ENCODE measurements at regions not wholly inside any gene's neighbourhood (a gene's known extent, or its start where the extent isn't known, plus 50 kb on each side); places are given as distances from the start of the nearest gene placed in this dataset.

DNA sequence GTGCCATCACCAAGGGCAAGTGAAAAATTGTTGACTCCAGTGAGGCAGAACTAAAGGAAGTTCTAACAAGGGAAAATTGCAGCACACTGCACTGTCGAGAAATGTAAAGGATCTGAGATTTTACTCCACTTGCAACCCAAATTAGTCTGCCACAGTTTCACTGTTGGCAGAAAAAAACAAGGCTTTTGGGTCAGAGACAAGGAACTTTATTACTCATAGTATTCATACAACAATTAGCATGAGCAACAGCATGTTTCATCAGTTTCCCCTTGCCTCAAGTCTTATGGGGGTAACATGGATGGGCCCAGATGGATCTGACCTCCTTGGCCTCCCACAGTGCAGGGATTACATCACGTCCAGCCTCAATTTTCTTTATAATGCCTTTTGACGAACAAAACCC lies 125.3 kb downstream of the LTN1 start:
- no peaks in the 10 kb centered on the region for H3K27me3 ChIP-seq (ENCODE audit: control insufficient read depth in 1 of 2, insufficient read depth in 1 of 2, low read length in 2 of 2)
- no peak overlapping the region for H4K8ac ChIP-seq (ENCODE audit: low read length)
- no peak overlapping the region for H3K4ac ChIP-seq (ENCODE audit: low read depth in 1 of 2, low read length in 2 of 2)
- H2BK15ac ChIP-seq (ENCODE audit: low read depth, poor library complexity, severe bottlenecking) = no peak overlapping the region
- peak overlapping the region; percentile 34 for H3K9ac ChIP-seq (ENCODE audit: low read length)
- H3K9me3 ChIP-seq (ENCODE audit: control insufficient read depth, low read length) = no peaks in the 10 kb centered on the region
- H3K18ac ChIP-seq (ENCODE audit: low read depth in 1 of 2, low read length in 2 of 2) = no peak overlapping the region
- no peak overlapping the region for H3K27ac ChIP-seq (ENCODE audit: low read length, poor library complexity, severe bottlenecking)
- H3K79me1 ChIP-seq (replicated peaks; ENCODE audit: low read length, poor library complexity, severe bottlenecking) = no peaks in the 10 kb centered on the region
- H3K4me1 ChIP-seq (ENCODE audit: control insufficient read depth, insufficient read depth, low read depth, low read length) = peaks cover 4% of the 10 kb centered on the region
- no peak overlapping the region for H2BK12ac ChIP-seq (ENCODE audit: low read length in 2 of 2)
- H3K23ac ChIP-seq (ENCODE audit: low read length in 2 of 2) = no peak overlapping the region
- H4K91ac ChIP-seq (ENCODE audit: low read length) = no peak overlapping the region
- H2BK5ac ChIP-seq (ENCODE audit: low read depth, low read length, poor library complexity, severe bottlenecking) = no peak overlapping the region
- H3K14ac ChIP-seq (ENCODE audit: low read length in 2 of 2) = no peak overlapping the region
- H3K36me3 ChIP-seq (ENCODE audit: control insufficient read depth in 1 of 2, insufficient read depth in 2 of 2, low read depth in 1 of 2, low read length in 2 of 2) = peaks cover 0 to 16% of the 10 kb centered on the region in 2 experiments
- H2AK5ac ChIP-seq (ENCODE audit: low read length, severe bottlenecking) = no peak overlapping the region
- no peak for DNase-seq
- no peak overlapping the region for H3K4me3 ChIP-seq (ENCODE audit: insufficient read depth in 1 of 2, low read depth in 1 of 2, low read length in 2 of 2)
- H2BK120ac ChIP-seq (ENCODE audit: low read depth, low read length) = no peak overlapping the region
- WGBS = 94% methylated on average over 3 of the region's 3 CpGs
- H2AFZ ChIP-seq (ENCODE audit: low read depth, low read length) = no peak overlapping the region
- no peak overlapping the region for H3K4me2 ChIP-seq (ENCODE audit: low read length, poor library complexity, severe bottlenecking)

DNA sequence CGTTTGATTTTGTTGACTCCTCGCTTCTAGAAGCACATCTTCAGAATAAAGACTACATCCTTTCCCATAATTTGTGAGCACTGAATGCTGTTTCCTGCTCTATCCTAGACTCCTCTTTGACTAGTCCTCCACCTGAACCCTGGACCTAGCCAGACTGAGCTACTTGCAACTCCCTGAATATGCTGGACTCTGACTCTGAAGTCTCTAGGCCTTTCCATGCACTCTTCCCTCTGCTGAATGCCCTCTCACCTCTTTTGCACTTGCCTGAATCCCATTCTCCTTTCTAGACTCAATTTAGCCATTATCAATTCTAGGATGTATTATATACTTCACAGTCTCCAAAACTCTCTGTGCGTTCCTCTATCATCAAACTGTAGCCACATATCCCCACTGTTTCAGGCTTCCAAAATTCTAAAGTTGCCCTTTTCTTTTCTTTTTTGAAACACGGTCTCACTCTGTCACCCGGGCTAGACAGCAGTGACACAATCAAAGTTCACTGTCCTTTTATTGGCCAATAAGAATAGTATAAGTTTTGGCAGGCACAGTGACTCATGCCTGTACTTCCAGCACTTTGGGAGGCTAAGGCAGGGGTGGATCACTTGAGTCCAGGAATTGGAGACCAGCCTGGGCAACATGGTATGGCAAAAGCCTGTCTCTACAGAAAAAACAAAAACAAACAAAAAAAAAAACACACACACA lies 127.0 kb downstream of the LTN1 start:
- no peak overlapping the region for H3K23ac ChIP-seq (ENCODE audit: low read length in 2 of 2)
- no peak overlapping the region for H2AFZ ChIP-seq (ENCODE audit: low read depth, low read length)
- H3K9ac ChIP-seq (ENCODE audit: low read length) = no peak overlapping the region
- H3K36me3 ChIP-seq (ENCODE audit: control insufficient read depth in 1 of 2, insufficient read depth in 2 of 2, low read depth in 1 of 2, low read length in 2 of 2) = peaks cover 0 to under 1% of the 10 kb centered on the region in 2 experiments
- no peaks in the 10 kb centered on the region for H3K27me3 ChIP-seq (ENCODE audit: control insufficient read depth in 1 of 2, insufficient read depth in 1 of 2, low read length in 2 of 2)
- H4K8ac ChIP-seq (ENCODE audit: low read length) = no peak overlapping the region
- H3K4me1 ChIP-seq (ENCODE audit: control insufficient read depth, insufficient read depth, low read depth, low read length) = no peaks in the 10 kb centered on the region
- H3K18ac ChIP-seq (ENCODE audit: low read depth in 1 of 2, low read length in 2 of 2) = no peak overlapping the region
- H2BK12ac ChIP-seq (ENCODE audit: low read length in 2 of 2) = no peak overlapping the region
- no peak overlapping the region for H3K4me3 ChIP-seq (ENCODE audit: insufficient read depth in 1 of 2, low read depth in 1 of 2, low read length in 2 of 2)
- no peak overlapping the region for H2BK120ac ChIP-seq (ENCODE audit: low read depth, low read length)
- H4K91ac ChIP-seq (ENCODE audit: low read length) = no peak overlapping the region
- no peak overlapping the region for H3K14ac ChIP-seq (ENCODE audit: low read length in 2 of 2)
- no peak for DNase-seq
- H3K9me3 ChIP-seq (ENCODE audit: control insufficient read depth, low read length) = no peaks in the 10 kb centered on the region
- no peak overlapping the region for H3K27ac ChIP-seq (ENCODE audit: low read length, poor library complexity, severe bottlenecking)
- no peak overlapping the region for H3K4ac ChIP-seq (ENCODE audit: low read depth in 1 of 2, low read length in 2 of 2)
- no peaks in the 10 kb centered on the region for H3K79me1 ChIP-seq (replicated peaks; ENCODE audit: low read length, poor library complexity, severe bottlenecking)
- WGBS = 88% methylated on average over 5 of the region's 5 CpGs
- no peak overlapping the region for H2BK15ac ChIP-seq (ENCODE audit: low read depth, poor library complexity, severe bottlenecking)
- no peak overlapping the region for H2AK5ac ChIP-seq (ENCODE audit: low read length, severe bottlenecking)
- no peak overlapping the region for H3K4me2 ChIP-seq (ENCODE audit: low read length, poor library complexity, severe bottlenecking)
- H2BK5ac ChIP-seq (ENCODE audit: low read depth, low read length, poor library complexity, severe bottlenecking) = no peak overlapping the region

DNA sequence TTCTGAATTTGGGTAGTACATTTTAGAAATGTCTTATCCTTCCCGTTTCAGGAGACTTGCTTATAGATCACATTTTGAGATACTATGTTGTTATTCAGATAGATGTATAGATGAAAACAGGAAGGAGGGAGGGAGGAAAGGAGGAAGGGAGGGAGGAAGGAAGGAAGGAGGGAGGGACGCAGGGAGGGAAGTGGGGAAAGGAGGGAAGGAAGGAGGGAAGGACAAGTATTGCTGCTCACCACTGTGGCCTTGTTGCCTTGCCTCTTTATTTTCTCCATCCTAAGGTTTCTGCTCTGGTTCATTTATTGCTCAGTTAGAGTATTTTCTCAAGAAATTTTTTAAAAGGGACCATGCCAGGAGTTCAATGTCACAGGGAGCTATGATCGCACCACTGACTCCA lies 134.3 kb downstream of the LTN1 start:
- WGBS = 94% methylated on average over 3 of the region's 3 CpGs

DNA sequence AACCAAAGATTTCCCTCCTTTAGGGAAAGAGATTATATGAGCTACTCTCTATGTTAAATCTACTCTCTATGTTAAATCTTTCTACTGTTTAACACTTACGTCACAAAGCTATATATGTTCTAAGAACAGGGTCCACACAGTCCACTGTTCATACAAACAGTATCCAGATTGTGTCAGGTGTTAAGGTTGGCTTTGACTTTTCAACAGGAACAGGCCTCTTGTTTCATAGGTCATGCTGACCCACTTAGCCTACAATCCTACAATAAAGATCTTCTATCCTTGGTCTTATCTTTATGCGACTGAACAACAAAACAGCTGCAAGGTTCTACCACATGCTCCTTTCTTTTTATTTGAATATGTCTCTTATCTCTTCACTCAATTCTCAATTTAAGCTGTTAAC lies 134.9 kb downstream of the LTN1 start:
- Histone ChIP-seq H3K4me3 (ENCODE audit: insufficient read depth in 1 of 2, low read depth in 1 of 2, low read length in 2 of 2) (no peak overlapping the region), H3K9me3 (ENCODE audit: control insufficient read depth, low read length) (peaks cover 3% of the 10 kb centered on the region), H3K27me3 (ENCODE audit: control insufficient read depth in 1 of 2, insufficient read depth in 1 of 2, low read length in 2 of 2) (no peaks in the 10 kb centered on the region), H2BK120ac (ENCODE audit: low read depth, low read length) (no peak overlapping the region), H4K91ac (ENCODE audit: low read length) (no peak overlapping the region), H3K4ac (ENCODE audit: low read depth in 1 of 2, low read length in 2 of 2) (no peak overlapping the region), H3K4me1 (ENCODE audit: control insufficient read depth, insufficient read depth, low read depth, low read length) (peaks cover 5% of the 10 kb centered on the region), H2BK12ac (ENCODE audit: low read length in 2 of 2) (no peak overlapping the region), H3K79me1 (replicated peaks; ENCODE audit: low read length, poor library complexity, severe bottlenecking) (no peaks in the 10 kb centered on the region), H3K9ac (ENCODE audit: low read length) (no peak overlapping the region), H3K27ac (ENCODE audit: low read length, poor library complexity, severe bottlenecking) (no peak overlapping the region), H3K36me3 (ENCODE audit: control insufficient read depth in 1 of 2, insufficient read depth in 2 of 2, low read depth in 1 of 2, low read length in 2 of 2) (no peaks in the 10 kb centered on the region), H3K18ac (ENCODE audit: low read depth in 1 of 2, low read length in 2 of 2) (no peak overlapping the region), H2BK15ac (ENCODE audit: low read depth, poor library complexity, severe bottlenecking) (no peak overlapping the region), H2AFZ (ENCODE audit: low read depth, low read length) (no peak overlapping the region), H2AK5ac (ENCODE audit: low read length, severe bottlenecking) (no peak overlapping the region), H3K4me2 (ENCODE audit: low read length, poor library complexity, severe bottlenecking) (no peak overlapping the region), H3K23ac (ENCODE audit: low read length in 2 of 2) (no peak overlapping the region), H4K8ac (ENCODE audit: low read length) (no peak overlapping the region), H2BK5ac (ENCODE audit: low read depth, low read length, poor library complexity, severe bottlenecking) (no peak overlapping the region), H3K14ac (ENCODE audit: low read length in 2 of 2) (no peak overlapping the region)
- no peak for DNase-seq
- WGBS = 95% methylated on average over 2 of the region's 2 CpGs

More for the DNA sequence above, 134.3 kb downstream of the LTN1 start:
- no peak overlapping the region for H3K18ac ChIP-seq (ENCODE audit: low read depth in 1 of 2, low read length in 2 of 2)
- H3K36me3 ChIP-seq (ENCODE audit: control insufficient read depth in 1 of 2, insufficient read depth in 2 of 2, low read depth in 1 of 2, low read length in 2 of 2) = no peaks in the 10 kb centered on the region
- H3K9ac ChIP-seq (ENCODE audit: low read length) = no peak overlapping the region
- no peak overlapping the region for H3K14ac ChIP-seq (ENCODE audit: low read length in 2 of 2)
- H2AK5ac ChIP-seq (ENCODE audit: low read length, severe bottlenecking) = no peak overlapping the region
- no peak for DNase-seq
- no peak overlapping the region for H2BK120ac ChIP-seq (ENCODE audit: low read depth, low read length)
- H2BK5ac ChIP-seq (ENCODE audit: low read depth, low read length, poor library complexity, severe bottlenecking) = no peak overlapping the region
- no peak overlapping the region for H2BK12ac ChIP-seq (ENCODE audit: low read length in 2 of 2)
- H3K4me2 ChIP-seq (ENCODE audit: low read length, poor library complexity, severe bottlenecking) = no peak overlapping the region
- H3K79me1 ChIP-seq (replicated peaks; ENCODE audit: low read length, poor library complexity, severe bottlenecking) = no peaks in the 10 kb centered on the region
- no peak overlapping the region for H4K91ac ChIP-seq (ENCODE audit: low read length)
- peaks cover 3% of the 10 kb centered on the region for H3K9me3 ChIP-seq (ENCODE audit: control insufficient read depth, low read length)
- H3K27ac ChIP-seq (ENCODE audit: low read length, poor library complexity, severe bottlenecking) = no peak overlapping the region
- H3K27me3 ChIP-seq (ENCODE audit: control insufficient read depth in 1 of 2, insufficient read depth in 1 of 2, low read length in 2 of 2) = no peaks in the 10 kb centered on the region
- H3K4me1 ChIP-seq (ENCODE audit: control insufficient read depth, insufficient read depth, low read depth, low read length) = peaks cover 5% of the 10 kb centered on the region
- H3K4ac ChIP-seq (ENCODE audit: low read depth in 1 of 2, low read length in 2 of 2) = no peak overlapping the region
- H3K4me3 ChIP-seq (ENCODE audit: insufficient read depth in 1 of 2, low read depth in 1 of 2, low read length in 2 of 2) = no peak overlapping the region
- H4K8ac ChIP-seq (ENCODE audit: low read length) = no peak overlapping the region
- no peak overlapping the region for H2AFZ ChIP-seq (ENCODE audit: low read depth, low read length)
- H3K23ac ChIP-seq (ENCODE audit: low read length in 2 of 2) = no peak overlapping the region
- no peak overlapping the region for H2BK15ac ChIP-seq (ENCODE audit: low read depth, poor library complexity, severe bottlenecking)
